PC-9 (cell line): ENCODE measurements at regions not wholly inside any gene's neighbourhood (a gene's known extent, or its start where the extent isn't known, plus 50 kb on each side); places are given as distances from the start of the nearest gene placed in this dataset.

Source experiments
- BruUV-seq: library from RNA; stranded (reverse); fragments of 400-500 nt; replicated peaks from 2 replicates; lab custom pipeline; 2021; lab: Mats Ljungman, UMichigan
- CTCF ChIA-PET: fragments of 300-600 bp; sonication (Branson Sonifier 250); formaldehyde crosslinking; loops from one replicate; lab custom pipeline; 2022; ENCODE audit warnings: antibody characterized with exemption; lab: Charles Lee
- POLR2A ChIA-PET: fragments of 300-600 bp; sonication (Branson Sonifier 250); formaldehyde crosslinking; loops from one replicate; lab custom pipeline; 2022; ENCODE audit warnings: antibody characterized with exemption; ENCODE audit not compliant: unreplicated experiment; lab: Charles Lee
- DNase-seq, 2 experiments: peaks; one replicate each; pipeline versions ENCODE4 v3.0.0 to v3.0.0-alpha.2; 2015 to 2022; ENCODE audit warnings: mixed read lengths in 1 of 2
- H2AFZ ChIP-seq: fragments of 200-600 bp; sonication (generic); 2 replicates; pipeline ENCODE4 v1.8.1; 2017; ENCODE audit warnings: antibody characterized with exemption
- H3F3A ChIP-seq: fragments of 200-600 bp; sonication (generic); 2 replicates; pipeline ENCODE4 v1.8.1; 2017; ENCODE audit warnings: antibody characterized with exemption, mild to moderate bottlenecking, low read depth; ENCODE audit not compliant: insufficient read depth
- H3K27ac ChIP-seq: fragments of 200-600 bp; sonication (generic); 2 replicates; pipeline ENCODE4 v1.6.1; 2016; ENCODE audit warnings: mixed run types
- H3K27me3 ChIP-seq: fragments of 200-600 bp; sonication (generic); 2 replicates; pipeline ENCODE4 v1.6.1; 2016; ENCODE audit warnings: low read depth, mixed run types; ENCODE audit not compliant: insufficient read depth
- H3K36me3 ChIP-seq: fragments of 200-600 bp; sonication (generic); 2 replicates; pipeline ENCODE4 v1.6.1; 2016; ENCODE audit warnings: low read depth, mixed run types
- H3K4me1 ChIP-seq: fragments of 200-600 bp; sonication (generic); replicated peaks from 2 replicates; pipeline ENCODE4 v1.6.1; 2016; ENCODE audit warnings: mixed run types; ENCODE audit not compliant: insufficient read depth
- H3K4me2 ChIP-seq: fragments of 200-600 bp; sonication (generic); 2 replicates; pipeline ENCODE4 v1.6.1; 2017; ENCODE audit warnings: mixed run types
- H3K4me3 ChIP-seq: fragments of 200-600 bp; sonication (generic); 2 replicates; pipeline ENCODE4 v1.6.1; 2016; ENCODE audit warnings: mixed run types
- H3K79me2 ChIP-seq: fragments of 200-600 bp; sonication (generic); 2 replicates; pipeline ENCODE4 v1.6.1; 2017; ENCODE audit warnings: low read depth, mixed run types
- H3K9me2 ChIP-seq: fragments of 200-600 bp; sonication (generic); 2 replicates; pipeline ENCODE4 v1.8.1; 2017; ENCODE audit warnings: mild to moderate bottlenecking; ENCODE audit not compliant: insufficient read depth
- H3K9me3 ChIP-seq: fragments of 200-600 bp; sonication (generic); 2 replicates; pipeline ENCODE4 v1.8.1; 2016; ENCODE audit warnings: low read depth; ENCODE audit not compliant: insufficient read depth
- H4K20me1 ChIP-seq: fragments of 200-600 bp; sonication (generic); 2 replicates; pipeline ENCODE4 v1.8.1; 2017; ENCODE audit not compliant: insufficient read depth
- EZH2 ChIP-seq: fragments of 200-600 bp; sonication (generic); IDR thresholded peaks from 2 replicates; pipeline ENCODE4 v1.8.0; 2017; ENCODE audit warnings: antibody characterized with exemption, low read depth
- intact Hi-C: fragments of 100-400 bp; cut with micrococcal nuclease; formaldehyde crosslinking; loops from one replicate; pipeline ENCODE4 v1.10.0; 2022; ENCODE audit not compliant: unreplicated experiment
- TF ChIP-seq, protein P1 (sequence below): fragments of 200-600 bp; sonication (generic); conservative IDR thresholded peaks from 2 replicates; pipeline ENCODE4 v1.6.1; 2017; ENCODE audit warnings: mixed run types, antibody characterized with exemption, mild to moderate bottlenecking, moderate library complexity

DNA sequence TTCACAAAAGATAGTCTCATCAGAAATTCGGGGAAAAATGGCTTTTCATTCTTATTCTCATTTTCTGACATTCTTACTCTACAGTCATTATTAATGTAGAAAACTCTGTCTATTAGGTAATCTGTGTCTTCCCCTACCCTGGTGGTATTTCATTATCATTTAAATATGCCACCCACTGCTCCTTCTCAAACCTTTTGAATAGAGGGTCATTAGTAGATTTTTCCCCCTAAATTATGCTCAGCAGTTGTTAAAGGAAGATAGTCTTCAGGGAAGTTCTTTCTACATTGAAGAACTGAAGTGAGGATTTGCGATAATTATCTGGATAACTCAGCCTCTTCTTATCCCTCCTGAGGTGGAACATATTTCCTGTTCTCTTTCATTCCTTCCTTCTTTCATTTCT lies 989.5 kb upstream of the RBFOX1 start:
- Histone ChIP-seq H3K36me3 (no peaks in the 10 kb centered on the region), H3K27me3 (peaks cover 12% of the 10 kb centered on the region; the same call in 1 of the 2 replicates), H3K4me2 (no peak overlapping the region), H3K9me3 (no peaks in the 10 kb centered on the region), H3K9me2 (no peaks in the 10 kb centered on the region), H3K79me2 (no peaks in the 10 kb centered on the region), H3K4me1 (no peaks in the 10 kb centered on the region), H4K20me1 (no peaks in the 10 kb centered on the region; the same call in 1 of the 2 replicates), H3K27ac (no peak overlapping the region), H3F3A (no peaks in the 10 kb centered on the region), H3K4me3 (no peak overlapping the region), H2AFZ (no peak overlapping the region)
- POLR2A ChIA-PET = no interaction called here
- TF ChIP-seq EZH2 = no peak
- TF ChIP-seq, protein P1, sequence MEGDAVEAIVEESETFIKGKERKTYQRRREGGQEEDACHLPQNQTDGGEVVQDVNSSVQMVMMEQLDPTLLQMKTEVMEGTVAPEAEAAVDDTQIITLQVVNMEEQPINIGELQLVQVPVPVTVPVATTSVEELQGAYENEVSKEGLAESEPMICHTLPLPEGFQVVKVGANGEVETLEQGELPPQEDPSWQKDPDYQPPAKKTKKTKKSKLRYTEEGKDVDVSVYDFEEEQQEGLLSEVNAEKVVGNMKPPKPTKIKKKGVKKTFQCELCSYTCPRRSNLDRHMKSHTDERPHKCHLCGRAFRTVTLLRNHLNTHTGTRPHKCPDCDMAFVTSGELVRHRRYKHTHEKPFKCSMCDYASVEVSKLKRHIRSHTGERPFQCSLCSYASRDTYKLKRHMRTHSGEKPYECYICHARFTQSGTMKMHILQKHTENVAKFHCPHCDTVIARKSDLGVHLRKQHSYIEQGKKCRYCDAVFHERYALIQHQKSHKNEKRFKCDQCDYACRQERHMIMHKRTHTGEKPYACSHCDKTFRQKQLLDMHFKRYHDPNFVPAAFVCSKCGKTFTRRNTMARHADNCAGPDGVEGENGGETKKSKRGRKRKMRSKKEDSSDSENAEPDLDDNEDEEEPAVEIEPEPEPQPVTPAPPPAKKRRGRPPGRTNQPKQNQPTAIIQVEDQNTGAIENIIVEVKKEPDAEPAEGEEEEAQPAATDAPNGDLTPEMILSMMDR = no peak
- no TSS peak for BruUV-seq
- intact Hi-C loops = no loop called here
- DNase-seq = no peak
- CTCF ChIA-PET = no interaction called here

DNA sequence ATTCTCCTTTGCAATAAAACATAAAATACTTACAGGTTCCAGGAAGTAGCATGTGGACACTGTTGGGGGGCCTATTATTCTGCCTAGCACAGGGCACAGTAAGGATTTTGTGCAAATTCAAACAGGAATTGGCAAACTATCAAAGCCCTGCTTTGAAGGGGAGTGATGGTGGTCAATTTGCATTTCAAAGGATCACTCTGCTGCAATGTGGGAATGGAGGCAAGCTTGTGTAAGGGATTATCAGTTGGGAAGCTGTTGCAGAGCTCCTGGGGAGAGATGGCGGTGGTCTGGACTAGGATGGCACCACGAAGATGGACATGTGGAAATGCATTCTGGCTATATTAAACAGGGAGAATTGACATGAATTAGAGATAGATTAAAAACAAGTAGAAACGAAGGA lies 990.7 kb upstream of the RBFOX1 start:
- Histone ChIP-seq H3K4me3 (no peak overlapping the region), H3F3A (no peaks in the 10 kb centered on the region), H2AFZ (no peak overlapping the region), H3K4me2 (no peak overlapping the region), H3K36me3 (no peaks in the 10 kb centered on the region), H3K4me1 (no peaks in the 10 kb centered on the region), H3K27ac (no peak overlapping the region), H3K27me3 (peaks cover 12% of the 10 kb centered on the region; the same call in 1 of the 2 replicates), H3K79me2 (no peaks in the 10 kb centered on the region), H4K20me1 (no peaks in the 10 kb centered on the region; the same call in 1 of the 2 replicates), H3K9me2 (no peaks in the 10 kb centered on the region), H3K9me3 (no peaks in the 10 kb centered on the region)
- intact Hi-C loops = no loop called here
- BruUV-seq = no TSS peak
- no peak for DNase-seq
- ChIA-PET POLR2A (no interaction called here), CTCF (no interaction called here)
- TF ChIP-seq, protein P1 = no peak
- no peak for TF ChIP-seq EZH2

DNA sequence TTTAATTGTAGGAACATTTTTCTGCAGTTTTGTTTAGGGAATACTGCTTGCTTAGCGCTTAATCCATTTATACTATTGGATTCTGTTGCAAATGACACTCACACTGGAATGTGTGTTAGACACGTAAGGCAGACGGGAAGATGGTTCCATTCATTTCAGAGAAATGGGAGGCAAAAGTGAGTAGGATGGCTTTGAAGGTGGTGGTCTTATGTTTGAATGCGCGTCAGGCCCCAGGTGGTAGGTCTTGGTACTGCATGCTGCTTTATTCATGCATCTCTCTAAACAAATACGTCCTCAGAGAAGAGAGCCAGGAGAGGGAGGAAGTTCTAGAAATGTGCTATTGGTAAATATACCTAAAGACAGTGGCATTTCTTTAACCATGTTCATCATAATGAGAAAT lies 997.6 kb upstream of the RBFOX1 start:
- no peaks in the 10 kb centered on the region for H3K36me3 ChIP-seq
- no peak overlapping the region for H2AFZ ChIP-seq
- H3K9me3 ChIP-seq = no peaks in the 10 kb centered on the region
- H3K4me3 ChIP-seq = no peak overlapping the region
- no peaks in the 10 kb centered on the region for H3K27me3 ChIP-seq
- H4K20me1 ChIP-seq = no peaks in the 10 kb centered on the region; the same call in 1 of the 2 replicates
- H3K9me2 ChIP-seq = no peaks in the 10 kb centered on the region
- DNase-seq = peak in 1 of 2 experiments; percentile 2
- intact Hi-C loops = no loop called here
- BruUV-seq = no TSS peak
- no peaks in the 10 kb centered on the region for H3K79me2 ChIP-seq
- no peaks in the 10 kb centered on the region for H3F3A ChIP-seq
- H3K27ac ChIP-seq = no peak overlapping the region
- H3K4me2 ChIP-seq = no peak overlapping the region
- POLR2A ChIA-PET = no interaction called here
- no peaks in the 10 kb centered on the region for H3K4me1 ChIP-seq
- CTCF ChIA-PET = no interaction called here
- no peak for TF ChIP-seq EZH2
- TF ChIP-seq, protein P1 = peak; percentile 81
